ENCODE measurements at regions not wholly inside any gene's neighbourhood (a gene's known extent, or its start where the extent isn't known, plus 50 kb on each side); places are given as distances from the start of the nearest gene placed in this dataset.

GRCh38 chr9:119839888-119840287 is 470.7 kb upstream of the BRINP1 start:
- TF ChIP-seq CTCF (IDR thresholded peaks at IDR 0.05 in 8 of 11, conservative IDR thresholded peaks at IDR 0.05 in 3 of 11) (no peak), POLR2A (IDR thresholded peaks at IDR 0.05) (no peak)

Measured in spleen (tissue), 7 donors.